HepG2 (cell line): ENCODE measurements at regions not wholly inside any gene's neighbourhood (a gene's known extent, or its start where the extent isn't known, plus 50 kb on each side); places are given as distances from the start of the nearest gene placed in this dataset.

ENCODE experiments used
- ATAC-seq: fragments of 200-7000 bp; cut with Tn5 transposase; 3 replicates; pipeline ENCODE4 v1.9.1; 2020; ENCODE audit warnings: mild to moderate bottlenecking, moderate library complexity
- BruUV-seq: library from RNA; stranded (reverse); fragments of 400-500 nt; replicated peaks from 2 replicates; lab custom pipeline; 2021; lab: Mats Ljungman, UMichigan
- CTCF ChIA-PET: fragments of 300-600 bp; formaldehyde crosslinking; extraction: SDS; loops from one replicate; lab custom pipeline; 2021; ENCODE audit warnings: low total read pairs, inconsistent platforms, low intra/inter-chr PET ratio; lab: Yijun Ruan, JAX
- POLR2A ChIA-PET: fragments of 350-600 bp; sonication (Branson Sonifier 250); formaldehyde crosslinking; loops from one replicate; lab custom pipeline; 2020; ENCODE audit warnings: antibody characterized with exemption, inconsistent platforms; lab: Yijun Ruan, JAX
- DNase-seq: peaks from one replicate; pipeline ENCODE4 v3.0.0-alpha.2; 2015; ENCODE audit warnings: low spot score
- FAIRE-seq: peaks from 3 replicates; lab custom pipeline; 2011; peaks lifted over from hg19 to GRCh38; lab: Jason Lieb, UNC
- H2AFZ ChIP-seq: one replicate; pipeline ENCODE4 v1.6.1; 2011; ENCODE audit warnings: low read length, inconsistent platforms
- H3K27ac ChIP-seq: fragments of 300-600 bp; 3 replicates; pipeline ENCODE4 v1.8.0; 2011; ENCODE audit warnings: mixed run types, mild to moderate bottlenecking, mixed read lengths, low read length, inconsistent platforms; ENCODE audit not compliant: insufficient read depth; ENCODE audit errors: extremely low read length
- H3K27me3 ChIP-seq, 2 experiments: fragments of 200-600 bp in 1 of 2; 2 replicates in 1 of 2; 3 replicates in 1 of 2; pipeline versions ENCODE4 v1.6.0 to v1.8.0; 2011; ENCODE audit warnings: low read length in 2 of 2, mild to moderate bottlenecking in 2 of 2, moderate library complexity in 2 of 2, inconsistent platforms in 1 of 2; ENCODE audit not compliant: insufficient read depth in 2 of 2, control insufficient read depth in 1 of 2
- H3K36me3 ChIP-seq, 2 experiments: fragments of 200-600 bp in 1 of 2; replicated peaks in 1 of 2; 2 replicates in 1 of 2; 3 replicates in 1 of 2; pipeline versions ENCODE4 v1.5.1 to v1.8.0; 2011; ENCODE audit warnings: low read length in 2 of 2, inconsistent platforms in 1 of 2; ENCODE audit not compliant: insufficient read depth in 2 of 2, control insufficient read depth in 1 of 2
- H3K4me1 ChIP-seq: 2 replicates; pipeline ENCODE4 v1.5.1; 2012; ENCODE audit warnings: low read length, inconsistent platforms; ENCODE audit not compliant: insufficient read depth
- H3K4me2 ChIP-seq: 2 replicates; pipeline ENCODE4 v1.6.0; 2011; ENCODE audit warnings: low read depth, low read length, inconsistent platforms
- H3K4me3 ChIP-seq, 3 experiments: fragments of 200-600 bp in 1 of 3; sonication (generic), shearing (Covaris generic) in 1 of 3; replicated peaks in 1 of 3; 2 replicates each; pipeline ENCODE4 v1.5.1; 2011 to 2016; ENCODE audit warnings: low read length in 3 of 3, inconsistent platforms in 2 of 3, low read depth in 2 of 3, mild to moderate bottlenecking in 2 of 3, control low read depth in 1 of 3, mixed read lengths in 1 of 3; ENCODE audit not compliant: insufficient read depth in 1 of 3
- H3K79me2 ChIP-seq: one replicate; pipeline ENCODE4 v1.6.1; 2011; ENCODE audit warnings: low read length, inconsistent platforms; ENCODE audit not compliant: insufficient read depth
- H3K9ac ChIP-seq: 2 replicates; pipeline ENCODE4 v1.6.0; 2011; ENCODE audit warnings: mild to moderate bottlenecking, low read depth, low read length, inconsistent platforms; ENCODE audit not compliant: insufficient read depth
- H3K9me3 ChIP-seq: 2 replicates; pipeline ENCODE4 v1.5.1; 2012; ENCODE audit warnings: mild to moderate bottlenecking, low read length
- H4K20me1 ChIP-seq: 2 replicates; pipeline ENCODE4 v1.6.0; 2011; ENCODE audit warnings: inconsistent platforms, mild to moderate bottlenecking, low read length, moderate library complexity; ENCODE audit not compliant: insufficient read depth
- CBX5 ChIP-seq: sonication (generic); formaldehyde crosslinking; IDR thresholded peaks from 2 replicates; pipeline ENCODE4 v1.4.0; 2020; ENCODE audit warnings: missing genetic modification reagents, borderline replicate concordance
- ESRRA ChIP-seq: sonication (generic); formaldehyde crosslinking; IDR thresholded peaks from 2 replicates; pipeline ENCODE4 v1.5.1; 2020; ENCODE audit warnings: mild to moderate bottlenecking, low read depth, missing genetic modification reagents
- MIXL1 ChIP-seq: IDR thresholded peaks from 2 replicates; pipeline ENCODE4 v1.6.1; 2016
- MTF1 ChIP-seq: sonication (generic); formaldehyde crosslinking; IDR thresholded peaks from 2 replicates; pipeline ENCODE4 v1.5.0; 2020; ENCODE audit warnings: missing genetic modification reagents
- PHB2 ChIP-seq: fragments of 450-650 bp; IDR thresholded peaks from 2 replicates; pipeline ENCODE4 v1.6.1; 2018; ENCODE audit not compliant: partially characterized antibody
- PPARG ChIP-seq: conservative IDR thresholded peaks from 2 replicates; pipeline ENCODE4 v1.6.1; 2016; ENCODE audit warnings: missing biosample characterization, missing genetic modification reagents
- SP2 ChIP-seq: sonication (generic); formaldehyde crosslinking; IDR thresholded peaks from 2 replicates; pipeline ENCODE4 v1.5.1; 2020; ENCODE audit warnings: mild to moderate bottlenecking, missing genetic modification reagents
- ZFP82 ChIP-seq: sonication (generic); formaldehyde crosslinking; IDR thresholded peaks from 2 replicates; pipeline ENCODE4 v1.5.1; 2020; ENCODE audit warnings: mild to moderate bottlenecking, missing genetic modification reagents, borderline replicate concordance
- ZNF331 ChIP-seq: sonication (generic); formaldehyde crosslinking; IDR thresholded peaks from 2 replicates; pipeline ENCODE4 v1.4.0; 2020; ENCODE audit warnings: missing genetic modification reagents
- ZSCAN21 ChIP-seq: sonication (generic); formaldehyde crosslinking; IDR thresholded peaks from 2 replicates; pipeline ENCODE4 v1.8.0; 2022; ENCODE audit warnings: mild to moderate bottlenecking, missing genetic modification reagents, moderate library complexity, borderline replicate concordance
- WGBS: methylation state at CpG from one replicate; pipeline ENCODE4 v1.1.6; 2017; ENCODE audit warnings: low lambda C conversion rate; 5-methylcytosine and 5-hydroxymethylcytosine counted together
- in situ Hi-C: cut with HindIII; loops from 2 replicates; pipeline ENCODE4 v1.10.0; 2017; ENCODE audit warnings: low pct_unique_long_range_greater_than_20kb; ENCODE audit not compliant: extremely low pct_ligation_motif_present
- intact Hi-C: fragments of 100-400 bp; cut with micrococcal nuclease; formaldehyde crosslinking; loops from one replicate; pipeline ENCODE4 v1.10.0; 2022; ENCODE audit not compliant: unreplicated experiment
- TF ChIP-seq, protein P1 (sequence below): sonication (generic); formaldehyde crosslinking; conservative IDR thresholded peaks from 2 replicates; pipeline ENCODE4 v1.8.0; 2022; ENCODE audit warnings: missing genetic modification reagents
- TF ChIP-seq, protein P2 (sequence below): sonication (generic); formaldehyde crosslinking; IDR thresholded peaks from 2 replicates; pipeline ENCODE4 v1.4.0; 2020; ENCODE audit warnings: mild to moderate bottlenecking, missing genetic modification reagents

DNA sequence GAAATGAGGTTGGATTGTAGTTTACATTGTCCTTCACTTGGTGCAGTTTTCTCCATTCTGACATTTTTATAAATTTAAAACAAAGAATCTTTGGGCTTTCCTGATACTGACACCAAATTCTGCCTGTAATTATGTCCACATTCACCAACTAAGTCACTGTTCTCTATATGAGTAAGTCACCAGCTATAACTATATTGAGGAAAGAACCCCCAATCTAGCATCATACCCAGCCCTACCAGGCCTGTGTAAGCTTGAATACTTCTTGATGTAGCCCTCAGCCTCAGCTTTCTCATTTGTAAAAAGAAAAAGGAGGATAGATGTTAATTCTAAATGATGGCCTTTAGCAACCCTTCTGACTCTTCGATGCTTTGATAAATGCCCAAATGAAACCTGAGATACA, 112.7 kb upstream of the FST start:
- Histone ChIP-seq H3K4me3 (no peak overlapping the region), H2AFZ (no peak overlapping the region), H3K27me3 (no peaks in the 10 kb centered on the region), H3K36me3 (no peaks in the 10 kb centered on the region), H4K20me1 (no peaks in the 10 kb centered on the region), H3K4me2 (no peak overlapping the region), H3K9ac (no peak overlapping the region), H3K27ac (no peak overlapping the region), H3K79me2 (no peaks in the 10 kb centered on the region), H3K9me3 (no peaks in the 10 kb centered on the region), H3K4me1 (no peaks in the 10 kb centered on the region)
- ChIA-PET POLR2A (no interaction called here), CTCF (no interaction called here)
- intact Hi-C loops = no loop called here
- WGBS = 60% methylated on average over 1 of the region's 1 CpG
- TF ChIP-seq SP2 (no peak), MTF1 (no peak), CBX5 (CRISPR knock-in tag) (no peak), MIXL1 (CRISPR knock-in tag) (no peak), ZFP82 (CRISPR knock-in tag) (no peak), ZSCAN21 (CRISPR knock-in tag) (no peak), PPARG (no peak), ESRRA (CRISPR knock-in tag) (no peak), PHB2 (no peak), ZNF331 (CRISPR knock-in tag) (no peak)
- TF ChIP-seq, protein P1, sequence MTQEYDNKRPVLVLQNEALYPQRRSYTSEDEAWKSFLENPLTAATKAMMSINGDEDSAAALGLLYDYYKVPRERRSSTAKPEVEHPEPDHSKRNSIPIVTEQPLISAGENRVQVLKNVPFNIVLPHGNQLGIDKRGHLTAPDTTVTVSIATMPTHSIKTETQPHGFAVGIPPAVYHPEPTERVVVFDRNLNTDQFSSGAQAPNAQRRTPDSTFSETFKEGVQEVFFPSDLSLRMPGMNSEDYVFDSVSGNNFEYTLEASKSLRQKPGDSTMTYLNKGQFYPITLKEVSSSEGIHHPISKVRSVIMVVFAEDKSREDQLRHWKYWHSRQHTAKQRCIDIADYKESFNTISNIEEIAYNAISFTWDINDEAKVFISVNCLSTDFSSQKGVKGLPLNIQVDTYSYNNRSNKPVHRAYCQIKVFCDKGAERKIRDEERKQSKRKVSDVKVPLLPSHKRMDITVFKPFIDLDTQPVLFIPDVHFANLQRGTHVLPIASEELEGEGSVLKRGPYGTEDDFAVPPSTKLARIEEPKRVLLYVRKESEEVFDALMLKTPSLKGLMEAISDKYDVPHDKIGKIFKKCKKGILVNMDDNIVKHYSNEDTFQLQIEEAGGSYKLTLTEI = no peak
- TF ChIP-seq, protein P2, sequence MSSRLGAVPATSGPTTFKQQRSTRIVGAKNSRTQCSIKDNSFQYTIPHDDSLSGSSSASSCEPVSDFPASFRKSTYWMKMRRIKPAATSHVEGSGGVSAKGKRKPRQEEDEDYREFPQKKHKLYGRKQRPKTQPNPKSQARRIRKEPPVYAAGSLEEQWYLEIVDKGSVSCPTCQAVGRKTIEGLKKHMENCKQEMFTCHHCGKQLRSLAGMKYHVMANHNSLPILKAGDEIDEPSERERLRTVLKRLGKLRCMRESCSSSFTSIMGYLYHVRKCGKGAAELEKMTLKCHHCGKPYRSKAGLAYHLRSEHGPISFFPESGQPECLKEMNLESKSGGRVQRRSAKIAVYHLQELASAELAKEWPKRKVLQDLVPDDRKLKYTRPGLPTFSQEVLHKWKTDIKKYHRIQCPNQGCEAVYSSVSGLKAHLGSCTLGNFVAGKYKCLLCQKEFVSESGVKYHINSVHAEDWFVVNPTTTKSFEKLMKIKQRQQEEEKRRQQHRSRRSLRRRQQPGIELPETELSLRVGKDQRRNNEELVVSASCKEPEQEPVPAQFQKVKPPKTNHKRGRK (CRISPR knock-in tag) = no peak
- in situ Hi-C loops = no loop called here
- DNase-seq = no peak
- no peak for FAIRE-seq
- ATAC-seq = no peak
- BruUV-seq = no TSS peak
